Fibroblast of villous mesenchyme (primary cell): ENCODE measurements at regions not wholly inside any gene's neighbourhood (a gene's known extent, or its start where the extent isn't known, plus 50 kb on each side); places are given as distances from the start of the nearest gene placed in this dataset.

Source experiments
- DNase-seq: peaks from one replicate; pipeline ENCODE4 v3.0.0-alpha.2; 2010; ENCODE audit warnings: low read depth
- H3K4me3 ChIP-seq: 2 replicates; pipeline ENCODE4 v1.5.1; 2011; ENCODE audit warnings: low read depth, mild to moderate bottlenecking, low read length
- CTCF ChIP-seq: IDR thresholded peaks from 2 replicates; pipeline ENCODE4 v1.5.1; 2012; ENCODE audit warnings: low read depth, mild to moderate bottlenecking, low read length; ENCODE audit not compliant: insufficient read depth

- DNase-seq: no peak
- no peak overlapping the region for H3K4me3 ChIP-seq
- no peak for TF ChIP-seq CTCF
Measured at GRCh38 chr2:2495606-2496005, 164.5 kb upstream of the MYT1L start.

- H3K4me3 ChIP-seq: no peak overlapping the region
- no peak for TF ChIP-seq CTCF
- no peak for DNase-seq
Measured at GRCh38 chr2:2493496-2493895, 162.4 kb upstream of the MYT1L start.

- TF ChIP-seq CTCF: no peak
- H3K4me3 ChIP-seq: no peak overlapping the region
- no peak for DNase-seq
Measured at GRCh38 chr2:2492800-2493199, 161.7 kb upstream of the MYT1L start.

GRCh38 chr2:2491964-2492363 lies 160.9 kb upstream of the MYT1L start:
- no peak for DNase-seq
- H3K4me3 ChIP-seq: no peak overlapping the region
- TF ChIP-seq CTCF: no peak

GRCh38 chr2:2484301-2484700 lies 153.2 kb upstream of the MYT1L start:
- no peak overlapping the region for H3K4me3 ChIP-seq
- TF ChIP-seq CTCF: no peak
- DNase-seq: no peak

GRCh38 chr2:2482851-2483250 lies 151.8 kb upstream of the MYT1L start:
- no peak for TF ChIP-seq CTCF
- no peak overlapping the region for H3K4me3 ChIP-seq

GRCh38 chr2:2472881-2473280 lies 141.8 kb upstream of the MYT1L start:
- no peak for DNase-seq
- no peak for TF ChIP-seq CTCF

More at GRCh38 chr2:2482851-2483250, 151.8 kb upstream of the MYT1L start:
- no peak for DNase-seq

More at GRCh38 chr2:2472881-2473280, 141.8 kb upstream of the MYT1L start:
- H3K4me3 ChIP-seq: no peak overlapping the region
